Right atrium auricular region (tissue), 2 donors: ENCODE measurements at regions not wholly inside any gene's neighbourhood (a gene's known extent, or its start where the extent isn't known, plus 50 kb on each side); places are given as distances from the start of the nearest gene placed in this dataset.

ENCODE experiments used
- DNase-seq: peaks from one replicate; pipeline ENCODE4 v3.0.0-alpha.2; 2019; ENCODE audit warnings: low spot score
- H3K27ac ChIP-seq, 2 donors: fragments of 200-600 bp; sonication (generic); 1 replicate in 1 of 2; 2 replicates in 1 of 2; pipeline ENCODE4 v1.5.1; 2016 to 2019
- H3K27me3 ChIP-seq, 2 donors: fragments of 200-600 bp; sonication (generic); one replicate each; pipeline versions ENCODE4 v1.5.1 to v1.6.0; 2017 to 2019
- H3K36me3 ChIP-seq: fragments of 200-600 bp; sonication (generic); one replicate; pipeline ENCODE4 v1.5.1; 2016
- H3K4me1 ChIP-seq, 2 donors: fragments of 200-600 bp; sonication (generic); one replicate each; pipeline versions ENCODE4 v1.5.1 to v1.6.0; 2017 to 2019
- H3K4me3 ChIP-seq, 2 donors: fragments of 200-600 bp; sonication (generic); 1 replicate in 1 of 2; 2 replicates in 1 of 2; pipeline ENCODE4 v1.5.1; 2017 to 2019; ENCODE audit warnings: mild to moderate bottlenecking in 1 of 2, moderate library complexity in 1 of 2
- H3K9me3 ChIP-seq, 2 donors: fragments of 200-600 bp; sonication (generic); one replicate each; pipeline ENCODE4 v1.5.1; 2019
- CTCF ChIP-seq, 2 donors: fragments of 200-600 bp; sonication (generic); IDR thresholded peaks; one replicate each; pipeline ENCODE4 v1.5.1; 2019; ENCODE audit warnings: antibody characterized with exemption in 2 of 2

GRCh38 chr6:167756597-167756996 lies 70.1 kb upstream of the AFDN start:
- no peak for TF ChIP-seq CTCF (IDR thresholded peaks at IDR 0.05)
- peaks cover 0 to 14% of the 10 kb centered on the region in 2 donors for H3K4me1 ChIP-seq
- H3K9me3 ChIP-seq, result no peaks in the 10 kb centered on the region
- H3K27ac ChIP-seq, result no peak overlapping the region
- no peak for DNase-seq
- no peaks in the 10 kb centered on the region for H3K36me3 ChIP-seq
- H3K4me3 ChIP-seq, result no peak overlapping the region
- H3K27me3 ChIP-seq, result no peaks in the 10 kb centered on the region

GRCh38 chr6:167757249-167757648 lies 69.5 kb upstream of the AFDN start:
- TF ChIP-seq CTCF (IDR thresholded peaks at IDR 0.05), result no peak
- no peak overlapping the region for H3K4me3 ChIP-seq
- no peak for DNase-seq
- peaks cover 0 to 19% of the 10 kb centered on the region in 2 donors for H3K4me1 ChIP-seq
- H3K36me3 ChIP-seq, result no peaks in the 10 kb centered on the region
- H3K27me3 ChIP-seq, result no peaks in the 10 kb centered on the region
- H3K9me3 ChIP-seq, result no peaks in the 10 kb centered on the region
- H3K27ac ChIP-seq, result no peak overlapping the region

- DNase-seq, result no peak
- H3K9me3 ChIP-seq, result no peaks in the 10 kb centered on the region
- H3K27me3 ChIP-seq, result no peaks in the 10 kb centered on the region
- peaks cover 0 to 20% of the 10 kb centered on the region in 2 donors for H3K4me1 ChIP-seq
- H3K36me3 ChIP-seq, result no peaks in the 10 kb centered on the region
- no peak overlapping the region for H3K27ac ChIP-seq
- TF ChIP-seq CTCF (IDR thresholded peaks at IDR 0.05), result no peak
- H3K4me3 ChIP-seq, result no peak overlapping the region
Observed at GRCh38 chr6:167757821-167758220, 68.9 kb upstream of the AFDN start.

GRCh38 chr6:167758309-167759023 lies 68.2 kb upstream of the AFDN start:
- Histone ChIP-seq H3K9me3 (no peaks in the 10 kb centered on the region), H3K36me3 (no peaks in the 10 kb centered on the region), H3K4me1 (peaks cover 0 to 20% of the 10 kb centered on the region in 2 donors), H3K27me3 (no peaks in the 10 kb centered on the region), H3K27ac (no peak overlapping the region), H3K4me3 (no peak overlapping the region)
- no peak for DNase-seq
- no peak for TF ChIP-seq CTCF (IDR thresholded peaks at IDR 0.05)

GRCh38 chr6:167759206-167759605 lies 67.5 kb upstream of the AFDN start:
- Histone ChIP-seq H3K36me3 (no peaks in the 10 kb centered on the region), H3K4me1 (peaks cover 0 to 20% of the 10 kb centered on the region in 2 donors), H3K27ac (no peak overlapping the region), H3K4me3 (no peak overlapping the region), H3K9me3 (no peaks in the 10 kb centered on the region), H3K27me3 (no peaks in the 10 kb centered on the region)
- TF ChIP-seq CTCF (IDR thresholded peaks at IDR 0.05), result no peak
- DNase-seq, result no peak

GRCh38 chr6:167759912-167760311 lies 66.8 kb upstream of the AFDN start:
- H3K4me3 ChIP-seq, result no peak overlapping the region
- peaks cover 0 to 20% of the 10 kb centered on the region in 2 donors for H3K4me1 ChIP-seq
- no peaks in the 10 kb centered on the region for H3K27me3 ChIP-seq
- H3K9me3 ChIP-seq, result no peaks in the 10 kb centered on the region
- no peaks in the 10 kb centered on the region for H3K36me3 ChIP-seq
- TF ChIP-seq CTCF (IDR thresholded peaks at IDR 0.05), result no peak
- no peak for DNase-seq
- no peak overlapping the region for H3K27ac ChIP-seq
